Stimulated activated CD4-positive, alpha-beta T cell treated with anti-CD3 and anti-CD28 coated beads, TNF-alpha, amount 100 ng/mL, for 48 hours (primary cell): ENCODE measurements at regions not wholly inside any gene's neighbourhood (a gene's known extent, or its start where the extent isn't known, plus 50 kb on each side); places are given as distances from the start of the nearest gene placed in this dataset.

Experiments used
- DNase-seq, 3 donors: peaks; one replicate each; pipeline ENCODE4 v3.0.0-alpha.2; 2020; ENCODE audit warnings: low read depth in 3 of 3

GRCh38 chr16:54512467-54512995 is 225.9 kb upstream of the IRX3 start:
- DNase-seq: no peak

GRCh38 chr16:54511222-54511731 is 224.7 kb upstream of the IRX3 start:
- no peak for DNase-seq

- DNase-seq: no peak
Observed at GRCh38 chr16:54510685-54511221, 224.2 kb upstream of the IRX3 start.

DNA sequence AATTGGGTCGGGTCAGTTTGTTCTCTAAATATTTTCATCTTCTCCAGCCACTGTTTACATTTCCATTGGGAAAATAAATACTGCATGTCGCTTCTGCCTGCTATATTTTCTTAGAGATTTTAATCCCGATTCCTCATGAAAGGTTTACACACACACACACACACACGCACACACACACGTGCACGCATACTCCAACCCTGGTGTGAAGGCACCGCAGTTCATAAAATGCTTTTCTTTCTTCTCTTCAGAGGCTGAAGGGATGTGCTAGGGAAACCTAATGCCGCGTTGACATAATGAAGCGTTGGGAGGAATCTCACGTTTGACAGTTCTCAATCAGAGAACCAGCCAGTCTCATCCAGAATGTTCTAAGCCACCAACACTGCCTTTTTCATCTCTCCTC is 222.9 kb upstream of the IRX3 start:
- DNase-seq: no peak

- no peak for DNase-seq
Observed at GRCh38 chr16:54508351-54508750, 221.8 kb upstream of the IRX3 start.

GRCh38 chr16:54506741-54507500 is 220.3 kb upstream of the IRX3 start:
- DNase-seq: no peak

- no peak for DNase-seq
Observed at GRCh38 chr16:54506214-54506580, 219.6 kb upstream of the IRX3 start.

DNA sequence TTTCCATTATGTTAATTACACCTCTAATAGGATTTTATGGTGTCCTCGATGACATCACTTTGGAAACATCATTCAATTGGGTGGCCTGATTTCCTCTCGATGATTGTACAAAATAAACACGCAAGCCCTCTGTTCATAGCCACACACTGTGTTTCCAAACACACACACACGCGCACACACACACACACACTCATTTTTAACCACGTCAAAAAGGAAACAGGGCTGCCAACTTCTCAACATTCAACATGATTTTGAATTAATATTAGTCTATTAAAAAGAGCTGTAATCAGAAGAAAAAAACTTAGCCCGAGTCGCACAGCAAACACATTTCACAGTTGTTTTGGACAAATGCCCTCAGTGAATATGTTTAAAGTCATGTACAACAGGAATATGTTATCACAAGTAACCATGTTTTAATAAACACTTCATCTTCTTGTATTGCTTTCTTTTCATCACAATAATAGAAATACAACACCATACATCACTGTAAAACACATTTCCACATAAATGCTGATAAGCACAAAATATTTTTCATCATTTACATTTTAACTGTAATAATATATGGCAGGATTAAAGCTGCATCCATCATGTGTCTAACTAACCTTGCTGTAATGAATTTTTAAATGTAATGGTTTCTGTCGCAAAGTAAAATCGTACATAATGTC is 219.1 kb upstream of the IRX3 start:
- no peak for DNase-seq

DNA sequence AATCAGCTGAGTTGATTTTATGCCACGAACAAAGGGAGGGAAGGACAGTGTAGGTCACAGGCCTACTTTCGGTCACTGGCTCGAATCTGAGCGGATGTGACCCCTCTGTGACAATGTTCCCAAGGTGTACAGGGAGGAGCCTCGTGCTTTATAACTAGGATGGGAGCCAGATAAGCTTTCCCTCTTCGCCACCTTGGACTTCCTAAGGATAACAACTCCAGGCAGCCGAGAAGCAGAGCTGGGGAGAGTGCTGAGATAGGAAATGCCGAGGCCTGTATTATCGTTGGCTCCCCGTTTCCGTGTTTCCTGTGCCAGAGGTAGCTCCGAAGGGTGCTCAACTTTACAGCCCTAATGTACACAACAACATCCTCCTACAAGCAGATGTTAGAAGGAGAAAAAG is 217.8 kb upstream of the IRX3 start:
- no peak for DNase-seq

- no peak for DNase-seq
Observed at GRCh38 chr16:54503856-54504219, 217.3 kb upstream of the IRX3 start.

GRCh38 chr16:54503011-54503855 is 216.6 kb upstream of the IRX3 start:
- DNase-seq: no peak

DNA sequence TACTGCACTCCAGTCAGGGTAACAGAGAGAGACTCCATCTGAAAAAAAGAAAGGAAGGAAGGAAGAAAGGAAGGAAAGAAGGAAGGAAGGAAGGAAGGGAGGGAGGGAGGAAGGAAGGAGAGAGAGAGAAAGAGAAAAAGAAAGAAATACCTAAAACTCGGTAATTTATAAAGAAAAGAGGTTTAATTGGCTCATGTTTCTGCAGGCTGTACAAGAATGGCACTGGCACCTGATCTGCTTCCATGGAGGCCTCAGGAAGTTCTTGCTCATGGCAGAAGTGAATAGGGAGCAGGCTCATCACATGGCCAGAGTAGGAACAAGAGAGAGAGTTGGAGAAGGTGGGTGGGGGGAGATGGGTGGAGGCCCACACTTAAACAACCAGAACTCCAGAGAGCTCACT is 215.2 kb upstream of the IRX3 start:
- DNase-seq: no peak

- no peak for DNase-seq
Observed at GRCh38 chr16:54493594-54493993, 207.0 kb upstream of the IRX3 start.

- no peak for DNase-seq
Observed at GRCh38 chr16:54493061-54493460, 206.5 kb upstream of the IRX3 start.

- no peak for DNase-seq
Observed at GRCh38 chr16:54490112-54490488, 203.5 kb upstream of the IRX3 start.

DNA sequence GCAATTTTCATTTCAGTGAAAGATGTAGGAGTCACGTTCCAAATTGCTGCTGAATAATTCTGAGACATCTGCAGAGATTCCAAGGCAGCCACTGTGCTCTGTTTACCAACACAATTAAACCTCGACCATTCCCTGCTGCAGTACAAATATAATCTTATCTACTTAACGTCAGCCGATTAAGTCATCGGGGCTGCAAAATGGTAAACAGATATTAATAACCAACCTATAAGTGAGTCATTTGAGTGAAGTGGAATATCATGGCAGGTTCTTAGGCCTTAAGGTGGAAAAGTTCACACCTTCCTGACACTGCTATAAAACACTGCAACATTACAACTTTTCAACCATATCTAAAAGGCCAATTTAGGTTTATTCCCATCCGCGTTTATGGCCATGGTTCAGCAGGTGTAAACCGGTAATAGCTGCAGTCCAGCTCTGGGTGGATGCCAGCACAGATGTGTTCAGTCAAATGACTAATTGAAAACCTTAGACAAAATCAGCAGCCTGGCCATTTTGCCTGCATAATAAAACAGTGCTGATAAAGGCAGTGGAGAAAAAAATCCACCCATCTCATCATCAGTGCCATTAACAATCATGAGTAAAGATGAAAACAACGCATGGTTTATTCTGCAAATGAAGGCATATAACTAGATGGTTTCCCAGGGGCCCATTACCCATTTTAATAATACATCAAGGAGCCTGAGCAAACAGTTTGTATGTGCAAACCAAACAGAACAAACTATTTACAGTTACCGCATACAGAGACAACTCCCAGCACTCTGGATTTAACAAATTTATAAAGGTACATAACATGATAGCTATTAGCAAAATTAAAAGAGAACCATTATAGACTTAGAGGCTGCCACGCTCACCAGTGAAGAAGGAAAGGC is 202.9 kb upstream of the IRX3 start:
- no peak for DNase-seq

- no peak for DNase-seq
Observed at GRCh38 chr16:54488729-54489128, 202.1 kb upstream of the IRX3 start.

DNA sequence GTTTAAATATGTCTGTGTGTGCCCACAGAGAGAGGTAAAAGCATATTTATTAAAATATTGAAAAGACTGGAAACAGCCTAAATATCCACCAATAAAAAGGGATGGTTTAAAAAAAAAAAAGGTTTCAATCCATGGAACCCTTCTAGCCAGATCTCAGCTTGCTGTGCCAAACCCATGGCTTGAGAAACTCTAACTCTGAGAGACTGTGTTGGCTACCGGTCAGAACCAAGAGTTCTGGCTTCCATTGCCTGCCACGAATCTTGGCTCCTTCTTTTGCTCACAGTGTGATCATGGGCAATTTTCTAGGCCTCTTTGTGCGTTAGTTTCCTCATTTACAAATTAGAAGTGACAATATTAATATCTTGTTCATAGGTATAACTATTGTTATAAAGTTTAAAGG is 201.3 kb upstream of the IRX3 start:
- no peak for DNase-seq

- no peak for DNase-seq
Observed at GRCh38 chr16:54484700-54485099, 198.1 kb upstream of the IRX3 start.

- no peak for DNase-seq
Observed at GRCh38 chr16:54482892-54483574, 196.4 kb upstream of the IRX3 start.
